ENCODE measurements at regions not wholly inside any gene's neighbourhood (a gene's known extent, or its start where the extent isn't known, plus 50 kb on each side); places are given as distances from the start of the nearest gene placed in this dataset.

GRCh38 chr10:9068003-9068402 is 1013.5 kb downstream of the GATA3 start:
- Histone ChIP-seq H3K36me3 (ENCODE audit: control insufficient read depth in 2 of 2, extremely low read depth in 1 of 2, insufficient read depth in 2 of 2, low read length in 2 of 2) (no peaks in the 10 kb centered on the region), H3K27me3 (ENCODE audit: control insufficient read depth in 2 of 2, insufficient read depth in 2 of 2, low read length in 2 of 2) (no peaks in the 10 kb centered on the region), H3K9me3 (replicated peaks; ENCODE audit: control insufficient read depth, insufficient read depth, low read length) (no peaks in the 10 kb centered on the region), H3K4me3 (replicated peaks in 1 of 3; ENCODE audit: insufficient read depth in 1 of 3, low read depth in 1 of 3, low read length in 3 of 3) (no peak overlapping the region), H3K4me2 (ENCODE audit: insufficient read depth, low read length) (no peak overlapping the region), H3K27ac (ENCODE audit: insufficient read depth, low read depth, low read length) (no peak overlapping the region), H3K9me1 (replicated peaks; ENCODE audit: control insufficient read depth, extremely low read depth, insufficient read depth, low read length) (no peaks in the 10 kb centered on the region), H3K9ac (replicated peaks; ENCODE audit: extremely low read depth, insufficient read depth, low read length) (no peak overlapping the region), H3K4me1 (ENCODE audit: control insufficient read depth, extremely low read depth, insufficient read depth, low read length) (no peaks in the 10 kb centered on the region), H3K79me2 (ENCODE audit: control insufficient read depth, insufficient read depth, low read length) (no peaks in the 10 kb centered on the region), H2AFZ (ENCODE audit: low read depth, low read length) (no peak overlapping the region), H4K20me1 (replicated peaks; ENCODE audit: control insufficient read depth, extremely low read depth, insufficient read depth, low read length) (no peaks in the 10 kb centered on the region)
- POLR2A ChIA-PET: no interaction called here
- TF ChIP-seq POLR2AphosphoS5 (IDR thresholded peaks at IDR 0.05; ENCODE audit: insufficient read depth, low read depth, low read length) (no peak), MAX (IDR thresholded peaks at IDR 0.05; ENCODE audit: insufficient read depth, insufficient read length) (no peak), GATA2 (IDR thresholded peaks at IDR 0.05; ENCODE audit: insufficient read depth, insufficient read length, low read depth, low read length) (no peak), JUN (IDR thresholded peaks at IDR 0.05; ENCODE audit: borderline replicate concordance, insufficient read depth, insufficient read length, low read depth) (no peak), POLR2A (IDR thresholded peaks at IDR 0.05; ENCODE audit: low read depth, low read length) (no peak), EZH2 (IDR thresholded peaks at IDR 0.05; ENCODE audit: borderline replicate concordance, low read depth, low read length, severe bottlenecking) (no peak), FOS (IDR thresholded peaks at IDR 0.05; ENCODE audit: borderline replicate concordance, insufficient read depth, low read length) (no peak), MYC (IDR thresholded peaks at IDR 0.05; ENCODE audit: low read depth, low read length) (no peak)
- TF ChIP-seq, protein P1, sequence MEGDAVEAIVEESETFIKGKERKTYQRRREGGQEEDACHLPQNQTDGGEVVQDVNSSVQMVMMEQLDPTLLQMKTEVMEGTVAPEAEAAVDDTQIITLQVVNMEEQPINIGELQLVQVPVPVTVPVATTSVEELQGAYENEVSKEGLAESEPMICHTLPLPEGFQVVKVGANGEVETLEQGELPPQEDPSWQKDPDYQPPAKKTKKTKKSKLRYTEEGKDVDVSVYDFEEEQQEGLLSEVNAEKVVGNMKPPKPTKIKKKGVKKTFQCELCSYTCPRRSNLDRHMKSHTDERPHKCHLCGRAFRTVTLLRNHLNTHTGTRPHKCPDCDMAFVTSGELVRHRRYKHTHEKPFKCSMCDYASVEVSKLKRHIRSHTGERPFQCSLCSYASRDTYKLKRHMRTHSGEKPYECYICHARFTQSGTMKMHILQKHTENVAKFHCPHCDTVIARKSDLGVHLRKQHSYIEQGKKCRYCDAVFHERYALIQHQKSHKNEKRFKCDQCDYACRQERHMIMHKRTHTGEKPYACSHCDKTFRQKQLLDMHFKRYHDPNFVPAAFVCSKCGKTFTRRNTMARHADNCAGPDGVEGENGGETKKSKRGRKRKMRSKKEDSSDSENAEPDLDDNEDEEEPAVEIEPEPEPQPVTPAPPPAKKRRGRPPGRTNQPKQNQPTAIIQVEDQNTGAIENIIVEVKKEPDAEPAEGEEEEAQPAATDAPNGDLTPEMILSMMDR (IDR thresholded peaks at IDR 0.05; ENCODE audit: extremely low read depth in 1 of 2, insufficient read depth in 1 of 2, low read depth in 1 of 2, low read length in 2 of 2): no peak
- dilution Hi-C loops (cut with MboI; ENCODE audit: extremely low pct_ligation_motif_present, low sequenced_read_pairs) (no loop called here), intact Hi-C loops (cut with micrococcal nuclease) (no loop called here)
- CTCF ChIA-PET: interaction anchor here (0.7 kb wide), 1 partner anchor 252 kb away, joined by 4 read pairs; no protein-coding TSS in a partner anchor
- BruUV-seq (replicated peaks): no TSS peak
- DNase-seq (ENCODE audit: low read depth, low spot score) (no peak), FAIRE-seq (no peak)

All from endothelial cell of umbilical vein (primary cell).